NCI-H2196 (cell line): ENCODE measurements at regions not wholly inside any gene's neighbourhood (a gene's known extent, or its start where the extent isn't known, plus 50 kb on each side); places are given as distances from the start of the nearest gene placed in this dataset.

Experiments
- DNase-seq: peaks from one replicate; lab custom pipeline; 2025; ENCODE audit not compliant: unreplicated experiment; lab: John Stamatoyannopoulos, UW

DNA sequence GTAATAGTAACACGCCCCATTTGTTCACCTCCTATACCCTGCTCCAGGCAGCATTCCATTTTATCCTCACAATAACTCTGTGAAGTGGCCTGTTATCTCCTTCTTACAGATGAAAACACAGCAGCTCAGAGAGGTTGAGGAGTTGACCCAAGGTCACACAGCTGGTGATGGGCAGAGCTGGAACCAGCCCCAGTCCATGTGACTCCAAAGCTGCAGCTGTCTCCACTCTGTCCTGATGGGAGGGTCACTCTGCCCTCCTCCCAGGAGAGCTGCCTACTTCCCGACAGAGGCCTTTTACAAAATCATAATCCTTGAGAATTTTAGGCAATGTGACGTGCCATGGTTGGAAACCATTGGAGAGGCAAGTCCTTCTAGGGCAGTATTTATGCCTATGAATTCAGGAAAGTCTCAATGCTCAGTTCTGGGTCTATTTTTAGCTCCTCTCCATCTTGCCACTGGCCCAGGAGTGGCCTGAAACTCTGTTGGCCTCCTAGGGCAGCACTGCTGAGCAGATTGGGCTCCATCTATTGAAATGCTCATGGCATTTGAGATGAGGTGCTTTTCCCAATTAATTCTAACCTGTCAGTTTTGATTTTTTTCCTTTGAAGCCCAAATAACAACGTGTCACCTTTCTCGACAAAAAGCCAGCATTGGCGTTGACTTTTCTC, 50.1 kb upstream of the KCNK12 start:
- no peak for DNase-seq
